MM.1S (cell line): ENCODE measurements at regions not wholly inside any gene's neighbourhood (a gene's known extent, or its start where the extent isn't known, plus 50 kb on each side); places are given as distances from the start of the nearest gene placed in this dataset.

Source experiments
- DNase-seq: peaks from one replicate; pipeline ENCODE4 v3.0.0-alpha.2; 2015
- H2AFZ ChIP-seq: fragments of 300-600 bp; sonication (generic); 2 replicates; pipeline ENCODE4 v1.6.0; 2016; ENCODE audit warnings: antibody characterized with exemption, low read length
- H3F3A ChIP-seq: fragments of 300-600 bp; sonication (generic); 2 replicates; pipeline ENCODE4 v1.6.1; 2016; ENCODE audit warnings: mild to moderate bottlenecking, antibody characterized with exemption, low read length, moderate library complexity, mixed read lengths; ENCODE audit not compliant: insufficient read depth
- H3K27ac ChIP-seq: fragments of 300-600 bp; sonication (generic); 2 replicates; pipeline ENCODE4 v1.5.1; 2016; ENCODE audit warnings: mild to moderate bottlenecking, low read length
- H3K27me3 ChIP-seq: fragments of 300-600 bp; sonication (generic); replicated peaks from 2 replicates; pipeline ENCODE4 v1.6.0; 2016; ENCODE audit warnings: low read length; ENCODE audit not compliant: insufficient read depth
- H3K36me3 ChIP-seq: fragments of 300-600 bp; sonication (generic); replicated peaks from 2 replicates; pipeline ENCODE4 v1.6.1; 2016; ENCODE audit warnings: mild to moderate bottlenecking, low read length, mixed read lengths; ENCODE audit not compliant: insufficient read depth
- H3K4me1 ChIP-seq: fragments of 300-600 bp; sonication (generic); 2 replicates; pipeline ENCODE4 v1.6.1; 2016; ENCODE audit warnings: low read length, mixed read lengths
- H3K4me2 ChIP-seq: fragments of 300-600 bp; sonication (generic); 2 replicates; pipeline ENCODE4 v1.6.0; 2016; ENCODE audit warnings: low read depth, low read length
- H3K4me3 ChIP-seq: fragments of 300-600 bp; sonication (generic); 2 replicates; pipeline ENCODE4 v1.5.1; 2016; ENCODE audit warnings: low read length, mixed read lengths
- H3K79me2 ChIP-seq: fragments of 300-600 bp; sonication (generic); 2 replicates; pipeline ENCODE4 v1.6.1; 2016; ENCODE audit warnings: mixed run types, low read length, mixed read lengths
- H3K9ac ChIP-seq: fragments of 300-600 bp; sonication (generic); 2 replicates; pipeline ENCODE4 v1.6.1; 2016; ENCODE audit warnings: low read length, mixed read lengths
- H3K9me2 ChIP-seq: fragments of 300-600 bp; sonication (generic); replicated peaks from 2 replicates; pipeline ENCODE4 v1.6.1; 2016; ENCODE audit warnings: mild to moderate bottlenecking, low read length, mixed read lengths; ENCODE audit not compliant: insufficient read depth
- H3K9me3 ChIP-seq: fragments of 300-600 bp; sonication (generic); replicated peaks from 2 replicates; pipeline ENCODE4 v1.6.1; 2016; ENCODE audit warnings: mild to moderate bottlenecking, low read length, mixed read lengths; ENCODE audit not compliant: insufficient read depth
- H4K20me1 ChIP-seq: fragments of 300-600 bp; sonication (generic); 2 replicates; pipeline ENCODE4 v1.6.1; 2016; ENCODE audit warnings: mild to moderate bottlenecking, low read length, moderate library complexity, mixed read lengths; ENCODE audit not compliant: insufficient read depth
- CTCF ChIP-seq: fragments of 300-600 bp; sonication (generic); IDR thresholded peaks from 2 replicates; pipeline ENCODE4 v1.5.1; 2016; ENCODE audit warnings: antibody characterized with exemption, low read length, mixed read lengths
- EZH2 ChIP-seq: fragments of 300-600 bp; sonication (generic); optimal IDR thresholded peaks from 2 replicates; pipeline ENCODE3; 2017; ENCODE audit warnings: low read depth, mild to moderate bottlenecking, antibody characterized with exemption, low read length, mixed read lengths
- EZH2phosphoT487 ChIP-seq: fragments of 300-600 bp; sonication (generic); IDR thresholded peaks from 2 replicates; pipeline ENCODE4 v1.6.1; 2018; ENCODE audit warnings: antibody characterized with exemption, low read length

GRCh38 chr18:44594799-44595467 is 85.8 kb upstream of the SETBP1 start:
- Histone ChIP-seq H3K9me2 (no peaks in the 10 kb centered on the region), H2AFZ (no peak overlapping the region), H3K4me1 (no peaks in the 10 kb centered on the region), H3K4me2 (no peak overlapping the region), H4K20me1 (no peaks in the 10 kb centered on the region), H3F3A (no peaks in the 10 kb centered on the region), H3K9me3 (no peaks in the 10 kb centered on the region), H3K79me2 (no peaks in the 10 kb centered on the region), H3K4me3 (no peak overlapping the region), H3K27me3 (no peaks in the 10 kb centered on the region), H3K36me3 (no peaks in the 10 kb centered on the region), H3K9ac (no peak overlapping the region), H3K27ac (no peak overlapping the region)
- no peak for DNase-seq
- TF ChIP-seq EZH2phosphoT487 (no peak), EZH2 (no peak), CTCF (no peak)

- TF ChIP-seq CTCF (no peak), EZH2 (no peak), EZH2phosphoT487 (no peak)
- H3K79me2 ChIP-seq: no peaks in the 10 kb centered on the region
- no peaks in the 10 kb centered on the region for H3K9me2 ChIP-seq
- no peaks in the 10 kb centered on the region for H3K27me3 ChIP-seq
- no peaks in the 10 kb centered on the region for H3K36me3 ChIP-seq
- no peaks in the 10 kb centered on the region for H4K20me1 ChIP-seq
- H3F3A ChIP-seq: no peaks in the 10 kb centered on the region
- DNase-seq: no peak
- no peak overlapping the region for H3K27ac ChIP-seq
- no peaks in the 10 kb centered on the region for H3K4me1 ChIP-seq
- no peak overlapping the region for H2AFZ ChIP-seq
- no peak overlapping the region for H3K9ac ChIP-seq
- no peak overlapping the region for H3K4me3 ChIP-seq
- no peak overlapping the region for H3K4me2 ChIP-seq
- H3K9me3 ChIP-seq: no peaks in the 10 kb centered on the region
These were observed 82.9 kb upstream of the SETBP1 start for GRCh38 chr18:44597797-44598196.

- Histone ChIP-seq H3K27ac (no peak overlapping the region), H3F3A (no peaks in the 10 kb centered on the region), H3K4me3 (no peak overlapping the region), H3K4me2 (no peak overlapping the region), H3K9me3 (no peaks in the 10 kb centered on the region), H3K36me3 (no peaks in the 10 kb centered on the region), H4K20me1 (no peaks in the 10 kb centered on the region), H3K9me2 (no peaks in the 10 kb centered on the region), H2AFZ (no peak overlapping the region), H3K4me1 (no peaks in the 10 kb centered on the region), H3K27me3 (no peaks in the 10 kb centered on the region), H3K79me2 (no peaks in the 10 kb centered on the region), H3K9ac (no peak overlapping the region)
- TF ChIP-seq CTCF (no peak), EZH2phosphoT487 (no peak), EZH2 (no peak)
- DNase-seq: no peak
These were observed 82.2 kb upstream of the SETBP1 start for GRCh38 chr18:44598514-44598913.
